ENCODE measurements at regions not wholly inside any gene's neighbourhood (a gene's known extent, or its start where the extent isn't known, plus 50 kb on each side); places are given as distances from the start of the nearest gene placed in this dataset.
A peak's percentile ranks its signal among the peaks of the same experiment; 100 is the strongest.

DNA sequence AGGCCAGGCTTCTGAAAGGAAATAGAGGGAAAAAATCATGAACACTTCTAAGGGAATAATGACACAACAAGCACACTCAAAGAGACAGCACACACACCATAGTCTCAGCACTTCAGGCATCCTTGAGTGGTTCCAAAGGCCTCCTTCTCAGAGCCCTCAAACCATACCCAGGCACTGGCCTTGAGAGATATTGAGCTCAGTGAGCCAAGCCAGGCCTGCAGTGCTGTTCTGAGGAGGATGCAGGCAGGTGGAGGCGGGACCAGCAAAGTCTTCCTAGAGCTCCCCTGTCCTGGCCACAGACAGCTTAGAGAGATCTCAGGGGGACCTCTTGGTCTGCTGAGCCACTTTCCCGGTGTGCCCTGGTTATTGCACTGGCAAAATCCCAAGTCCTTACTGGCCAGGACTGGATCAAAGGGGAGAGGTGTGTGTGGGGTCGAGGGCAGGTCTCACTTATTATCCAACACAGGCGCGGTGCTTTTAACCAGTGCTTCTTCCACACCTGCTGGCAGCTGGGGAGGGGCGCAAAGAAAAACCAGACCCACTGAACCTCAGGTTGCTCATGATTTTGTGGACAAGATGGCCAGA, 86.8 kb upstream of the HAAO start:
- Histone ChIP-seq H3K36me3 (no peaks in the 10 kb centered on the region), H3K4me3 (no peak overlapping the region), H3K4me1 (peaks cover 0 to 10% (median 4%) of the 10 kb centered on the region in 3 donors), H3K27ac (no peak overlapping the region), H3K27me3 (no peaks in the 10 kb centered on the region), H3K9me3 (no peaks in the 10 kb centered on the region)
- DNase-seq (no peak), ATAC-seq (peak in 2 of 4 donors; percentile 37 to 38), FAIRE-seq (no peak)
- intact Hi-C loops (cut with DNase I), result no loop called here
- WGBS, 2 donors, result 67 to 73% methylated on average over 6 of the region's 6 CpGs
- TF ChIP-seq, protein P1, sequence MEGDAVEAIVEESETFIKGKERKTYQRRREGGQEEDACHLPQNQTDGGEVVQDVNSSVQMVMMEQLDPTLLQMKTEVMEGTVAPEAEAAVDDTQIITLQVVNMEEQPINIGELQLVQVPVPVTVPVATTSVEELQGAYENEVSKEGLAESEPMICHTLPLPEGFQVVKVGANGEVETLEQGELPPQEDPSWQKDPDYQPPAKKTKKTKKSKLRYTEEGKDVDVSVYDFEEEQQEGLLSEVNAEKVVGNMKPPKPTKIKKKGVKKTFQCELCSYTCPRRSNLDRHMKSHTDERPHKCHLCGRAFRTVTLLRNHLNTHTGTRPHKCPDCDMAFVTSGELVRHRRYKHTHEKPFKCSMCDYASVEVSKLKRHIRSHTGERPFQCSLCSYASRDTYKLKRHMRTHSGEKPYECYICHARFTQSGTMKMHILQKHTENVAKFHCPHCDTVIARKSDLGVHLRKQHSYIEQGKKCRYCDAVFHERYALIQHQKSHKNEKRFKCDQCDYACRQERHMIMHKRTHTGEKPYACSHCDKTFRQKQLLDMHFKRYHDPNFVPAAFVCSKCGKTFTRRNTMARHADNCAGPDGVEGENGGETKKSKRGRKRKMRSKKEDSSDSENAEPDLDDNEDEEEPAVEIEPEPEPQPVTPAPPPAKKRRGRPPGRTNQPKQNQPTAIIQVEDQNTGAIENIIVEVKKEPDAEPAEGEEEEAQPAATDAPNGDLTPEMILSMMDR (IDR thresholded peaks at IDR 0.05), result no peak

GRCh38 chr2:42878581-42878980, 86.2 kb upstream of the HAAO start:
- intact Hi-C loops (cut with DNase I), result no loop called here

DNA sequence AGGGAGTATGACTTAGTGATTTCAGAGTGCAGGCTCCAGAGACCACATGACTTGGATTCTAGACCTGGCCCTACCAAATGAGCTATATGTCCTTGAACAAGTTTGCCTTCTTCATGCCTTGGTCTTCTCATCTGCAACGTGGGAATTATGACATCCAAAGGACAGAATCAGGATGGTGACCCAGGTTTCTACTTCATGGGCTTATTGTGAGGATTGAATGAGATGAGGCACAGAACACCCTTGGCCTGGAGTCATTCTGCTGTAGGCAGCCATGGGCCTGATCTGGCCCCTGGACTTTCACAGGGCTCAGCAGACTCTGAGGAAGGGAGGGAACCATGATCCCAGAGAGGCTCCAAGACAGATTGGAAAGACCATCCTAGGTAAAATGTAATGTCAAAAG, 85.6 kb upstream of the HAAO start:
- 49 to 50% methylated on average over 1 of the region's 1 CpG for WGBS, 2 donors
- Histone ChIP-seq H3K9me3 (no peaks in the 10 kb centered on the region), H3K4me1 (peaks cover 0 to 10% (median 9%) of the 10 kb centered on the region in 3 donors), H3K27ac (no peak overlapping the region), H3K27me3 (no peaks in the 10 kb centered on the region), H3K4me3 (no peak overlapping the region), H3K36me3 (no peaks in the 10 kb centered on the region)
- intact Hi-C loops (cut with DNase I), result no loop called here
- DNase-seq, result no peak
- TF ChIP-seq, protein P1 (IDR thresholded peaks at IDR 0.05), result no peak
- ATAC-seq, result no peak
- FAIRE-seq, result no peak

More at GRCh38 chr2:42878581-42878980, 86.2 kb upstream of the HAAO start:
- DNase-seq (no peak), ATAC-seq (no peak), FAIRE-seq (no peak)
- H3K36me3 ChIP-seq, result no peaks in the 10 kb centered on the region
- H3K27me3 ChIP-seq, result no peaks in the 10 kb centered on the region
- TF ChIP-seq, protein P1 (IDR thresholded peaks at IDR 0.05), result no peak
- no peak overlapping the region for H3K27ac ChIP-seq
- 94 to 96% methylated on average over 4 of the region's 4 CpGs for WGBS, 2 donors
- no peak overlapping the region for H3K4me3 ChIP-seq
- H3K9me3 ChIP-seq, result no peaks in the 10 kb centered on the region
- peaks cover 0 to 10% (median 4%) of the 10 kb centered on the region in 3 donors for H3K4me1 ChIP-seq

DNA sequence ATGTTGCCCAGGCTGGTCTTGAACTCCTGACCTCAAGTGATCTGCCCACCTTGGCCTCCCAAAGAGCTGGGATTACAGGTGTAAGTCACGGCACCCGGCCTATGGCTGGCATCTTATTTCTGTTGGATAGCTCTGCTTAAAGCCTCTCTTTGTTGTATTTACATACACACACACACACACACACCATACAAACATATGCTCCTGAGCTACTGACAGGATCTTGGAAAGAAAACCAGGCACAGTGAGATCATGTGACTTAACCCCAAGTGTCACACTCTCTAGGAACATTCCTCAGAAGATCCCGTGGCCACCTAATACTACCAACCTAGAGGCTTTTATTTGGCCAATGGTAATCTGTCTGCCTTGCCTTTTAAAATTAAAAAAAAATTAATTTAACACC, 85.1 kb upstream of the HAAO start:
- Histone ChIP-seq H3K27me3 (no peaks in the 10 kb centered on the region), H3K4me3 (no peak overlapping the region), H3K9me3 (no peaks in the 10 kb centered on the region), H3K36me3 (no peaks in the 10 kb centered on the region), H3K27ac (no peak overlapping the region), H3K4me1 (peaks cover 0 to 10% (median 9%) of the 10 kb centered on the region in 3 donors)
- ATAC-seq (peak; percentile 30 to 73 (median 66)), FAIRE-seq (no peak), DNase-seq (peak in 1 of 6 donors; percentile 29)
- TF ChIP-seq, protein P1 (IDR thresholded peaks at IDR 0.05), result no peak
- intact Hi-C loops (cut with DNase I), result no loop called here
- 30 to 44% methylated on average over 3 of the region's 3 CpGs for WGBS, 2 donors

GRCh38 chr2:42876326-42876751, 84.0 kb upstream of the HAAO start:
- intact Hi-C loops (cut with DNase I), result no loop called here
- Histone ChIP-seq H3K4me3 (no peak overlapping the region), H3K27me3 (no peaks in the 10 kb centered on the region), H3K36me3 (no peaks in the 10 kb centered on the region), H3K4me1 (peaks cover 0 to 13% (median 10%) of the 10 kb centered on the region in 3 donors), H3K9me3 (no peaks in the 10 kb centered on the region), H3K27ac (no peak overlapping the region)
- WGBS, 2 donors, result 86 to 90% methylated on average over 11 of the region's 11 CpGs
- FAIRE-seq, result no peak
- DNase-seq, result no peak
- peak in 1 of 4 donors; percentile 44 for ATAC-seq
- TF ChIP-seq, protein P1 (IDR thresholded peaks at IDR 0.05), result no peak

Measured in pancreas (tissue), 10 donors.